C4-2B (cell line): ENCODE measurements at regions not wholly inside any gene's neighbourhood (a gene's known extent, or its start where the extent isn't known, plus 50 kb on each side); places are given as distances from the start of the nearest gene placed in this dataset.

Experiments
- ZFX ChIP-seq: fragments of 450-650 bp; IDR thresholded peaks from 2 replicates; pipeline ENCODE4 v1.6.1; 2017
- TF ChIP-seq, protein P1 (sequence below): fragments of 450-650 bp; conservative IDR thresholded peaks from 2 replicates; pipeline ENCODE4 v1.5.1; 2017; ENCODE audit warnings: mild to moderate bottlenecking

DNA sequence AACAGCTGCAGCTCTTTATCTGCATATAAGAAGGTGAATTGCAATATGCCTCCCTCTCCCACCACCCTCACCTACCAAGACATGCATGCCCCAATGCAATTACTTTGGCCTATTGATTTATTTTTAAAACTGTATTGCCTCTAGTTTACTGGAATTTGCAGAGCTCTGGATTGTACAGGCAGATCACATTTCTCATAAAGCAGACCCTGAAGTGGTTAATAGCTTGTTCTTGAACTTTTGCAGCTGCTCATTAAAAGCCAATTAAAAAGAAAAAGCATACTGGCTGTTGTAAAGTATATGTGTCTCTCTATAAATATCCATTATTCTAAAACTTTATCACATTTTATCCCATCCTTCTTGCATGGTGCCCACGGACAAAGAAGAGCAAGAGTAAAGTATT lies 221.5 kb upstream of the TOPAZ1 start:
- TF ChIP-seq, protein P1, sequence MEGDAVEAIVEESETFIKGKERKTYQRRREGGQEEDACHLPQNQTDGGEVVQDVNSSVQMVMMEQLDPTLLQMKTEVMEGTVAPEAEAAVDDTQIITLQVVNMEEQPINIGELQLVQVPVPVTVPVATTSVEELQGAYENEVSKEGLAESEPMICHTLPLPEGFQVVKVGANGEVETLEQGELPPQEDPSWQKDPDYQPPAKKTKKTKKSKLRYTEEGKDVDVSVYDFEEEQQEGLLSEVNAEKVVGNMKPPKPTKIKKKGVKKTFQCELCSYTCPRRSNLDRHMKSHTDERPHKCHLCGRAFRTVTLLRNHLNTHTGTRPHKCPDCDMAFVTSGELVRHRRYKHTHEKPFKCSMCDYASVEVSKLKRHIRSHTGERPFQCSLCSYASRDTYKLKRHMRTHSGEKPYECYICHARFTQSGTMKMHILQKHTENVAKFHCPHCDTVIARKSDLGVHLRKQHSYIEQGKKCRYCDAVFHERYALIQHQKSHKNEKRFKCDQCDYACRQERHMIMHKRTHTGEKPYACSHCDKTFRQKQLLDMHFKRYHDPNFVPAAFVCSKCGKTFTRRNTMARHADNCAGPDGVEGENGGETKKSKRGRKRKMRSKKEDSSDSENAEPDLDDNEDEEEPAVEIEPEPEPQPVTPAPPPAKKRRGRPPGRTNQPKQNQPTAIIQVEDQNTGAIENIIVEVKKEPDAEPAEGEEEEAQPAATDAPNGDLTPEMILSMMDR = no peak
- TF ChIP-seq ZFX = no peak
